Activated T-helper 1 cell treated with Interleukin-2 at 50 U/mL for 16 hours (primary cell): ENCODE measurements at regions not wholly inside any gene's neighbourhood (a gene's known extent, or its start where the extent isn't known, plus 50 kb on each side); places are given as distances from the start of the nearest gene placed in this dataset.

Experiments used
- DNase-seq: peaks from one replicate; pipeline ENCODE4 v3.0.0-alpha.2; 2020; ENCODE audit warnings: low read depth

DNA sequence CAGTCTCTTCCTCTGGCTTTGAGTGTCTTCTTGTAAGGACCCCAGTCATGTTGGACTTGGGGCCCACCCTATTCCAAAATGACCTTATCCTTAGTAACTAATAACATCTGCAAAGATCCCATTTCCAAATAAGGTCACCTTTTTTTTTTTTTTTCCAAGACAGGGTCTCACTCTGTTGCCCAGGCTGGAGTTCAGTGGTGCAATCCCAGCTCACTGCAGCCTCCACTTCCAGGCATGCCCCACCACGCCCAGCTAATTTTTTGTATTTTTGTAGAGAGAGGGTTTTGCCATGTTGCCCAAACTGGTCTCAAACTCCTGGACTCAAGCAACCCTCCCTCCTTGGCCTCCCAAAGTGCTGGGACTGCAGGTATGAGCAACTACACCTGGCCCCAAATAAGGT is 118.8 kb upstream of the GSE1 start:
- DNase-seq: no peak

DNA sequence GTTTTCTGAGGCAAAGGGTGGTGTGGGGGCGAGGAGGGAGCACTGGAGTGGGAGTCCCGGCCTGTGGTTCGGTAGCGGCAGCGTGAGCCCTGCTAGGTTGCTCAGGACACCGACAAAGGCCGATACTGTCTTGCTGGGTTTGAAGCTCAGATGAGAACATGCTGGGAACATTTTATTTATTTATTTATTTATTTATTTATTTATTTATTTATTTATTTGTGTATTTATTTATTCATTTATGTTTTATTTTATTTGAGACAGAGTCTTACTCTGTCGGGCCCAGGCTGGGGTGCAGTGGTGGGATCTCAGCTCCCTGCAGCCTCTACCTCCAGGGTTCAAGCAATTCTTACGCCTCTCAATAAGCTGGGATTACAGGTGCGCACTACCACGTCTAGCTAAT is 117.9 kb upstream of the GSE1 start:
- DNase-seq: no peak

DNA sequence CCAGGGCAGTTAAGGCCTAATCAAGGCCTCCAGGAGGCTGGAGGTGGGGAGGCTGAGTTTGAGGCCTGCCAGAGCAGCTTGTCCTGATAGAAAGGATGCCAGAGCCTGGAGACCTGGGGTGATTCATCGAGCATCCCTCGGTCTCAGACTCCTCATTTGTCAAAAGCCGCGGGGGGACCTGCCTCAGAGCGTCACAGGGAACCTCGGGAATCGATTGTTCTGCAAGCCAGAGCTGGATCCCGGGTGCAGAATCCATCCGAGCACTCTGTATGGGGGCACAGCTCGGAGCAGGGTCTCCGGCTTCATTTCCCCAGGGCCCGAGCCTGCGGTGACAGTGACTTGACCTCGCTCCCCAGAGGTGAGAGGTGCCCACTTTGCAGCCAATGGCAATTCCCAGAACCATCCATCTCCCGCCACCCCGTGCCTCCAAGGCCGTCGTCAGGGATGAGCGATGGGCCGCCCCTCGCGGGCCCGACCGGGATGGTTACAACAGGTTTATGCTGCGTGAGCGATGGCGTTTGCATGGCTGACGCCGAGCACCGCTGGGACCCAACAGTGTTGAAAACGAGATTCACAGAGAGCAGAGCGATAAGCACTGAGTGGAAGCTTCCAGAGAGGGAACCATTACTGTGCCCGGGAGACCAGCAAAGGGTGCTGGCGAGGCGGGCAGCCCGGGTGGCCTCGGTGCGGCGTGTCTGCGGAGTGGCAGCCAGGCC is 117.1 kb upstream of the GSE1 start:
- no peak for DNase-seq

DNA sequence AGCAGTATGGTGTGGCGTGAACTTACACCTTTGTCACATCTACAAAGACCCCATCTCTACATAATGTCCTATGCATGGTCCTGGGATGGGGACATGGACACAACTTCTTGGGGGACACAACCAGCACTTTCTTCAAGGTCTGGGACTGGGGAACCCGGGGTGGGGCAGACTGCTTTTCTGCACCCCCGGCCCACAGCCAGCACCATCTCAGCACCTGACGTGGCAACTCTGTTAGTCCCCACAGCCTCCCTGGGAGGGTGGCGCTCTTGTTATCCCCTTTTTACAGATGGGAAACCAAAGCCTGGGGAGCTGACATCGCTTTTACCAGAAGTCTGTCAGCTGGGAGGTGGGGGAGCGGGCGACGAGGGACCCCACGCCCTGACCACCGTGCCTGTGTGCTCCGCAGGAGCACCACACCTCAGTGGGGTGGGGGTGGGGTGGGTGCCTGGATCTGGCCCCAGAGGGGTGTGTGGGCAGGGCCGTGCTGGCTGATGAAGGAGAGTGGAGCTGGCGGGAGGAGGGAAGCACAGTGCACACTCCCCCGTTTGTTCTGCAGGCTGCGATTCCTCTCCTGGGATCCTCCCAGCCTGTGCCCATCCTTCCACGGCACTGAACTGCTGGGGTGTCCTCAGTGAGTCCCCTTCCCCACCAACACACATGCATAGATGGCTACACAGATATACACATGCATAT is 115.4 kb upstream of the GSE1 start:
- no peak for DNase-seq

DNA sequence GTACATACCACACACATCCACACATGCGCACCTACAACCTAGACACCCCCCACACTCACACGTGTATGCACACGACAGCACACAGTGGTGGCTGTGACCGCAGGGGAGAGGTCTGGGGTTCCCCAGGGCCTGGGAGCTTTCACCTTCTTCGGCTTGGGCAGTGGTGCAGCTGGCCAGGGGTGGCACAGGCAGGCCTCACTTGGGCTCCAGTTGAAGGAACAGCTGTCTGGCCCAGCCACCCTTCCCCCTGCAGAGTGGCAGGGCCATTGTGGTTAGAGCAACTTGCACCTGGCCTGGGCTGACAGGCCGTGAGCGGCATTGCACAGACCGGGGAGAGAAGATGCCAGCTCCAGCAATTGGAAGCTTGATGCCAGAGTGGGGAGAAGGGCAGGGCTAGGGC is 114.5 kb upstream of the GSE1 start:
- no peak for DNase-seq

DNA sequence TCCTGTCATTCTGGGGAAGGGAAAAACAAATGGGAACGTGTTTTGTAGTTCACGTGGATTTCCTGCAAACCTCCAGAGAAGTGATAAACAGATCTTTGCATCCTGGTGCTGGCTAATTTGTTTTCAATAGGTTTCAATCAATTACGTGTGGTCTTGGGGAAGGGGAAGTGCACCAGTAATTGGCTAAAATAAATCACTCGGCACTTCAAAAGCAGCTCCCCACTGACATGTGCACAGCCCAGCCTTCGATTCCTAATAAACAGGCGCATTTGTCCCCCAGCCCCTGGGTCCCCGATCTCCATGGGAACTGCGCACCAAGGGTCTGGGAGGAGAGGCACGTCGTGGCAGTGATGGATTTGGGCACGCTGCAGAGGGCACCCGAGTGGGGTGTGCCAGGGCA is 112.9 kb upstream of the GSE1 start:
- DNase-seq: no peak

DNA sequence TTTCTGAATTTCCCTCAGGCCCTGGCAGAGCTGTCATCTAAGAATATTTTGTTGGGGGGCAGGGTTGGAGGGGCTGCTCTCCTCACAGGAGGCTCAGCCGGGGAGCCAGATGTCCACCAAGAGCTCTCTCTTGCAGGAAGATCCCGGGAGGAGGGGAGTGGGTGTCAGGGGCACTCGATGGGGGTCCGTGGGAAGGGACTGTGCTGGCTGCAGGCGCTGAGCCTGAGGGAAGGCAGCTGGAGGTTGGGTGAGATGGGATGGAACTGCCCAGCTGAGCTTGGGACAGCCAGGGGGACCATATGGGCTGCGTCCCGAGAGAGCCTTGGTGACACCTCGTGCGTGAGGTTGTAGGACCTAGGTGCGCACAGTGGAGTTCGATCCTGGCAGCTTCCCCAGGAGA is 111.2 kb upstream of the GSE1 start:
- no peak for DNase-seq

DNA sequence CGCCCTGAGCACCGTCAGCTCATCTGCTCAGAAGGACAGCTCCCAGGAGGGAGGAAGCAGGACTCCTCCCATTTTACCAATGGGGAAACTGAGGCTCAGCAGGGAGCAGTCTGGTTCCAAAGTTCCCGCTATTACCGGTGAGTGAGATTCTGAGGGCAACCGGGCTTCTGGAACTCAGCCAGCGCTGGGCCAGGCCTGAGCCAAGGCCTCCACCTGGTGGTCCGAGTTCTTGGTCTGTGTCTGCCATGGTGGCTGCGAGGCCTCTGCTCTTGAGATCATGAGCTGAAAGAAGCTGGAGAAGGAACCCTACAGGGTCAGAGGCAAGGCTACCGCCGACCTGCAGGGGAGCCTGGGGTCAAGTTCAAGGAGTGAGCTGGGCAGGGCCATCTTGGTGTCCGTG is 110.8 kb upstream of the GSE1 start:
- no peak for DNase-seq

DNA sequence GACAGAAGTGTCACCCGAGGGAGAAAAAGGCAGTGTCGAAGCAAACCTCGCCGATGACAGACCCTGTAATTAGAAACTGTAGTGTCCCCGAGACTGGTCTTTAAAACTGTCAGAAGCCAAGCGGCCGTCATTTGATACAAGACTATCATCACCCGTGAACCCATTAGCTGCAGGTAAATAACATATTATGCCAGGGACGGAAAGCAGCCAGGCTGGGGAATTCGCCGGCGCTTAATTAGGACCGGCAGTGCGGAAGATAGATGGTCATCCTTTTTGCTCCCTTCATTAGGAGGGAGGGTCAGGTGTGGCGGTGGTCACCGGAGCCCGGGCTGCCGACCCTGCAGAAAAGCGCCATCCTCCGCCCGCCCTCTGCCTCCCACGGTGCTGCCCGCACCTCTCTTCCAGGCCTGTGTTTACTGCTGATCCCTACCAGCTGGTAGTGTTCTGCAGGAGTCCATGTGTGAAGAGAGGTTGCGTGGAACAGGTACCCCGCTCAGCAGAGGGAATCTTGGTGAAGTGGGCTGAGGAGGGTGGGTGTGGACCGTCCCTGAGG is 109.4 kb upstream of the GSE1 start:
- no peak for DNase-seq

DNA sequence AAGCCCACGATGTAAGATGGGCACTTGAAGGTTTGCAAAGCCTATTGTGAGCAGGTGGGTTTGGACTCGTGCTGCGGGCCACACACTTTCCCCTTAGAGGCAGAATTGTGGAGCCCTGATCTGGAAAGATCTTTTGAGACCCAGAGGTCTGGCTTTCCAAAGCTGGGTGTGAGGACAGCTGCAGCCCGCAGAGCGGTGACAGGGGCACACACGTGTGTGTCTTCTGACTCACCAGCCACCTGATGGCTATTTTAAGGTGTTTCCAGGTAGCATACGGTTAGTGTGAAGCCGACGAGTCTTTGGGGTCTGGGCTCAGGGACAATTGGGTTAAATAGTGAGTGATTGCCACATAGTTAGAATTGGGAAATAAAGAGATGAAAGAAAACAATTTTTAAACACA is 108.9 kb upstream of the GSE1 start:
- no peak for DNase-seq

DNA sequence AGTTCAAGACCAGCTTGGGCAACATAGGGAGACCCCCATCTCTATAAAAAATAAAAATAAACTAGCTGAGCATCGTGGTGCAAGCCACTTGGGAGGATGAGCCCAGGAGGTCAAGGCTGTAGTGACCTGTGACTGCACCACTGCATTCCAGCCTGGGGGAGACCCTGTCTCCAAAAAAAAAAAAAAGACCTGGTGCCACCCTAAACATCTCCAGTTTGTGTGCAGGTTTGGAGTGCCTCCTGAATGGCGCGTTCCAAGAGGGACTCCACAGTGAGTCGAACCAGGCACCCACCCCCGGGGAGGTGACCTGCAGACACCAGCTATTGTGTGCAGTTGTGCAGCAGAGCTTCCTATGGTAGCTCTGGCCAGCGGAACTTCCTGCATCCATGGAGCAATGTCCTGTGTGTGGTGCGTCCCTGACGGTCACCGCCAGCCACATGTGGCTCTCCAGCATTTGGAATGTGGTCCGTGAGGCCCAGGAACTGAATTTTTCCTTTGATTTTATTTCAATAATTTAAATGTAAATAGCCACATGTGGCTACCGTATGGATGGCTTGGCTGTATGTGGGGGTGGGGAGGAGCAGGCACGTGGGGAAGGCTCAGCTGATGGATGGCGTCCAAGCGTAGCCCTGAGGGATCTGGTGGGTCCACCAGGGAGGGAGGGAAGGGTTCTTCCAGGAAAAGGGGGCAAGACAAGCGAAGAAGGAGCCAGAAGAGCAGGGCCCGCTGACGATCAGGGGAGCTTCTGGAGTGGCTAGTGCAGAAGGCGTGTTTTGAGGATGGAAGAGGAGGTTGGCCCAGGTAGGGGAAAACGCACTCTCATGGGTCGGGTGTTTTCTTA is 107.1 kb upstream of the GSE1 start:
- DNase-seq: no peak

DNA sequence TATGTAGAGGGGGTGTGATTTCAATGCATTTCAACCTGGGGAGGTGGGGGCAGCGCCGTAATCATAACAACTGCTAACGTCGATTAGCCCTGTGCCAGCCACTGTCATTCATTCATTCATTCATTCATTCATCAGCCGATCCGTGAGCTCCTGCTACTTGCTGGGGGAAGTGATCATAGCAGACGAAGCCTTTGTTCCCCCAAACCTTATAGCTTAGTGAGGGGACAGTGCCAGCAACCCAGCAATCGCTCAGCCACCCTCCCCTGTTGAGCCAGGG is 106.5 kb upstream of the GSE1 start:
- DNase-seq: no peak

DNA sequence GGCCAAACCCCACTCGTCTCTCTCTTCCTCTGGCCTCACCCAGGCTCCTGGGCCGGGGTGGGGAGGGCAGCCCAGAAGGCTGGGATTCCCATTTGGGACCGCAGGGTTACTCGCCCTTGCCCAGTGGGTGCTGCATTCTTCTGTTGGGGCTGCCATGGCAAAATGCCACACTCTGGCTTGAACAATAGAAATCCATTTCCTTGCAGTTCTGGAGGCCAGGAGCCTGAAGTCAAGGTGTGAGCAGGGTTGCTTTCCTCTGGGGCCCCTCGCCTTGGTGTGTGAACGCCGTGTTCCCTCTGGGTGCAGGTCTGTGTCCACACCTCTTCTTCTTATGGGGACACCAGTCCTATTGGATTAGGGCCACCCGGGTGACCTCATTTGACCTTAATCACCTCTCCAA is 105.8 kb upstream of the GSE1 start:
- no peak for DNase-seq

DNA sequence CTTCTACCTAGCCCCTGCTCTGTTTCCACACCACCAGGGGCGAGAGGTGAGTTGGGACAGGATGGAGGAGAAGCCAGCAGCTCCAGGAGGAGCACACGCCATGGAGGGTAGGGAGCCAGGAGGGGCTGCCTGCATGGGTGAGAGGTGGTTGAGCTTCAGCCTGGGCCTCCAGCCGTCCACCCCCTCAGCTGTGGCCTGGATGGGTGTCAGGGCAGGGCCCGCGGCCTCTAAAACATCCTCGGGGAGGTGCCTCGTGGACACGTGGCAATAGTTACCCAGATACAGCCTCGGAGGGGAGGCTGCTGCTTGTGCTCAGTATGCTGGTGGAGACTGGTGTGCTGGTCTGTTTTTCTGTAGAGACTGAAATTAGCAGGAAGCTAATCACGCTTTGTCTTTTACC is 104.7 kb upstream of the GSE1 start:
- DNase-seq: no peak

DNA sequence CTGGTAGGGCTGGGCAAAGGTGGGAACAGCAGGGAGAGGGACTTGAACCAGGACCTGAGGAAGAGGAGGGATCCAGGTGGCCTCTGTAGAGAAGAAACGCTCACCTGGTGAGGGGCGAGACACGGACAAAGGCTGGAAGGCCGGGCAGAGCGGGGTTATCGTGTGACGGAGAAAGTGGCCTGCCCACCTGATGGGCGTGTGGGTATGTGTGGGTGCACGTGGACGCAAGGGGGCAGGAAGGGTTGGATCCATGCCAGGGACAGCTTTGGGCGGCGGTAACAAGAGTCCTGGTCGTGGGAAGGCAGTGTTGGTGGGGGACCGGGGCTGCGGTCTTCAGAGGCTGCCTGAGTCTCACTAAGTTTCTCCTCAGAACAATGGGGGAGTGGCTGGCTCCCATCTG is 104.1 kb upstream of the GSE1 start:
- DNase-seq: no peak

DNA sequence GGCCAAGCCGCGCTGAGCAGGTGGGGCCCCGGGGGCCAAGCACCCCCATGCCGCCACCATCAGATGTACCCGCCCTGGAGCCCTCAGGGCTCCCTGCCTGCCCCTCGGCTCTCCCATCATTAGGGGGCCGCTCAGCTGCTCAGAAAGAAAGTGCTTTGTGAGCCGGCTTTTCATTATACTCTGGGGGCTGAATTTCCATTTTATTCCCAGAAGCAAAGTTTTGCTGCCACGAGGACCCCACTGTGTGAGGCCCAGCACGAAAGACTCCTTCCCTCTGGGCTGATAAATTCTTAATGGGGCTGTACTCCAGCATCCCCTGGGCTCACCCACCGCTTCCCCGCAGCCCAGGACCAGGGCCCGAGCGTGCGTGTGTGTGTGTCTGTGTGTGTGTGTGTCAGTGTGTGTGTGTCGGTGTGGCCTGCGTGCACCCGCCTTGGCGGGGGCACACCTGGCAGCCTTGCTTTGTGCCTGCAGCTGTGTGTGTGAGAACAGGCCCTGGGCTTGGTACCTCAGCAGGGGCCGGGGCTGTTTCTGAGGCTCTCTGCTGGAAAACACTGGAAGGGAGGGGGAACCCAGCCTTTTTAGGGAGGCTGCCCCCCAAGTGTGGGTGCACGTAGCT is 103.0 kb upstream of the GSE1 start:
- DNase-seq: no peak

DNA sequence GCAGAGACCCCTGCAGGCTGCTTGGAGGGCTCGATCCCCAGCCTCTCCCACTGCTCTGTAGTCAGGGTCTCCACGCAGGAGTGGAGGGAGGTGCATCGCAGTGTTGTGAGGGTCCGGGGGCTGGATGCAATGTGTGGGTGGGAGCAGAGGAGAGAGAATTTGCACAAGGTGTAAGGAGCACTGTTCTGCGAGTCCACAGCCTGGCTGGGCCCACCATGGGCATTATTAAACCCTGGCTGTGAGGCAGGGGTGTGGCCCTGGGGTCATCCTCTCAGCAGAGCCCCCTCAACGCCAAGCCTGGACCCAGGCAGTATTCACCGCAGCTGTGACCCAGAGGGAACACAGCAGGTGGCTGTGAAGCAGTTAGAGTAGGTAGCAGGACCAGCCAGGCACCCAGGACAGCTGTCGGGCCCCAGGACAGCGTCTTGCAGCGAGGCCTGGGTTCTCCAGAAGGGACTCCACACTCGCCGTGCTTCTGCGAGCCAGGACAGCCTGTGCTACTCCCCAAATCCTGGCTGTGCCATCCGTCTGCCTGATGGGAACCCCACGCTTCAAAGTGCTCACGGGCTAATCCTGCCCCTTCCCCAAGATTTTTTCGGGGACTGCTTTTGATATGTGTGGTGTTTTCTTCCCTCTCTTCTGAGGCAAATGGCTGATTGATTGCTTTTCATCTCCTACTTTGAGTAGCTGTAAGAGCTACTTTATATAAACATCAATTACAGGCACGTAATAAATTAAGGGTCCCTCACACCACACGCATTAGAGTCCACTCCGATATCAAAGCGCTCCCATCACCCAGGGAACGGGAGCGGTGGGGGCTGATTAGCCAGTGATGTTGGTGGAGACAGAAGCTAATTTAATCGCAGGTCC is 100.9 kb upstream of the GSE1 start:
- no peak for DNase-seq

DNA sequence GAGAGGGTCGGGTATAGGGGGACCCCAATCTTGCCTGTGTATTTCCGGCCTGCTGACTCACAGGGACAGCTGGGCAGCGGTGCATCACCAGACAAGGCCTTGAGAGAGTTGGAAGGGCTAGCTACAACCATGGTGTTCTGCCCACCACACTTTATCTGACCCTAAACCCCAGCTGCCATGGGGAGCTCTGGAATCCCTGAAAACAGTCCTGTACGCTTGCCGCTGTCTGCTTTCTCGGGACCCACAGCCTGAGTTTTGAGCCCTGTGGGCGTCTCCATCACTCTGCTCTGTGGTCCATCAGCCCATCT is 100.4 kb upstream of the GSE1 start:
- no peak for DNase-seq

DNA sequence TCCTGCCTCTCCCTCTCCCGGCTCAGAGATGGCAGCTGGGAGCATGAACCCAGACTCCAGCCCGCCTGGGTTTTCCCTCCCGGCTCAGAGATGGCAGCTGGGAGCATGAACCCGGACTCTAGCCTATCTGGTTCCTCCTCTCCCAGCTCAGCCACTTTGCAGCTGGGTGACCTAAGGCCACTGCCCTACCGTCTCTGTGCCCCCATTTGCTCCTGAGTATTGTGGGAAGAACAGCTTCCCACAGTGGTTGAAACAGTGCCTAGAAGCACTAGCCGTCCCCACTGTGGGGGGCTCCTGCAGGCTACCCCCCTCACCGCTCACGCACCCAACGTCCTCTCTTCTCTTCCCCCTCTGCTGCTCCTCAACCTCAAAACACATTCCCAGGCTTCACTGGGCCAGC is 99.9 kb upstream of the GSE1 start:
- DNase-seq: no peak

DNA sequence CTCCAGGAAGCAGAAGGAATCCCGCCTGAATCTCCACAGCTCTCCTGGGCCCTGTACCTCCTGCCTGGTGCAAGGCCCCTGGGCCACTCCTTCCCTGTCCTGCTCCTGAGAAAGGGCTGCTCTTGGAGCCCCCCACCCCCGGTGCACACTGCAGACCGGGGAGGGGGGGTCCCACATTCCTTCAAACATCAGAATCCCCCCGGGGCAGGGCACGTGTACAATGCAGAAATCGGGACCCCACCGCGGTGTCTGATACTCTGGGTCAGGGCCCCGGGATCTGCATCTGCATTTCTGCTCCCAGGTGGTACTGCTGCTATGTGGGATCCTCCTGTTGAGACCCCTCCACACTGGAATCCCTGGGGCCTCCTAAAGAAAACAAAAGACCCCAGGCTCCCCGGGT is 99.5 kb upstream of the GSE1 start:
- no peak for DNase-seq

DNA sequence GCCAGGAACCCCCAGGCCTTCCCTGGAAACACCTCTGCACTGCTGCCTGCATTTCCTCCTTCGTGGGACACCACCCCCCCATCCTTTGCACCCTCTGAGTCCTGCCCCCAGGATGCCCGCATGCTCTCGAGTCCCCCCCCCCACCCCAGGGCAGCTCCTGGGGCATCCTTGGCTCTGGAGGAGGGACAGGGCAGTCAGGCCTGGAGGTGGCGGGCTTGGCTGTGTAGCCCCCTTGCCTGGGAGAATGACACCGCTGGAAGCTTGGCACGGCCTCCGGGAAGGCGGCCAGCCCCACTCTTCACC is 98.9 kb upstream of the GSE1 start:
- DNase-seq: no peak
